ENCODE measurements at regions not wholly inside any gene's neighbourhood (a gene's known extent, or its start where the extent isn't known, plus 50 kb on each side); places are given as distances from the start of the nearest gene placed in this dataset. TPM values are rescaled to one million over a fixed set of nuclear protein-coding genes. Genes with fewer than 3 reads are reported as not detected.
"Not testable (repeated sequence)": the region's sequence is repeated elsewhere in the genome, so short reads cannot be mapped to it uniquely, and the experiment has no call there.

DNA sequence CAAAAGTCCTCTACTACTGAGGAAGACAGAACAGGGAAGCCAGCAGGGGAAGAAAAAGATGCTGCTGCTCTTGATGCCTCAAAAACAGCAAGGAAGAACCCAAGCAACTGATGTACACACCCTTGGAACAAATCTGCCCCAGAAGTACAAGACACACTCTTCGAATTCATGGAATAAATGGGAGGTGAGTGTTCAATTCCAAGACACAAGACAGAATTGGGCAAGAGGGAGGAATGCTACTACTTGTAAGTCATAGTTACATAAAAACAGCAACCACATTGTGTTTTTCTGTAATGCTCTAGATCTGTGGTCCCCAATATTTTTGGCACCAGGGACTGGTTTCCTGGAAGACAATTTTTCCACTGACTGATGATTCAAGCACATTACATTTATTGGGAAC lies 58.0 kb upstream of the H2AZ1 start:
- POLR2A ChIA-PET = no interaction called here
- DNase-seq (ENCODE audit: low read depth) = peak; percentile 85
- CTCF ChIA-PET = interaction anchor here (2.2 kb wide), 1 partner anchor 11 kb away, joined by 9 read pairs; no protein-coding TSS in a partner anchor
- no peaks in the 10 kb centered on the region for H3K36me3 ChIP-seq (ENCODE audit: control insufficient read depth, insufficient read depth, low read length)
- no peaks in the 10 kb centered on the region for H3K27me3 ChIP-seq (ENCODE audit: control insufficient read depth, insufficient read depth, low read length)
- H3K4me3 ChIP-seq (ENCODE audit: low read depth, low read length) = no peak overlapping the region
- TF ChIP-seq, protein P1, sequence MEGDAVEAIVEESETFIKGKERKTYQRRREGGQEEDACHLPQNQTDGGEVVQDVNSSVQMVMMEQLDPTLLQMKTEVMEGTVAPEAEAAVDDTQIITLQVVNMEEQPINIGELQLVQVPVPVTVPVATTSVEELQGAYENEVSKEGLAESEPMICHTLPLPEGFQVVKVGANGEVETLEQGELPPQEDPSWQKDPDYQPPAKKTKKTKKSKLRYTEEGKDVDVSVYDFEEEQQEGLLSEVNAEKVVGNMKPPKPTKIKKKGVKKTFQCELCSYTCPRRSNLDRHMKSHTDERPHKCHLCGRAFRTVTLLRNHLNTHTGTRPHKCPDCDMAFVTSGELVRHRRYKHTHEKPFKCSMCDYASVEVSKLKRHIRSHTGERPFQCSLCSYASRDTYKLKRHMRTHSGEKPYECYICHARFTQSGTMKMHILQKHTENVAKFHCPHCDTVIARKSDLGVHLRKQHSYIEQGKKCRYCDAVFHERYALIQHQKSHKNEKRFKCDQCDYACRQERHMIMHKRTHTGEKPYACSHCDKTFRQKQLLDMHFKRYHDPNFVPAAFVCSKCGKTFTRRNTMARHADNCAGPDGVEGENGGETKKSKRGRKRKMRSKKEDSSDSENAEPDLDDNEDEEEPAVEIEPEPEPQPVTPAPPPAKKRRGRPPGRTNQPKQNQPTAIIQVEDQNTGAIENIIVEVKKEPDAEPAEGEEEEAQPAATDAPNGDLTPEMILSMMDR (IDR thresholded peaks at IDR 0.05; ENCODE audit: insufficient read depth, low read depth, low read length) = no peak

GRCh38 chr4:100006161-100006560 lies 56.1 kb upstream of the H2AZ1 start:
- not testable (repeated sequence) for DNase-seq (ENCODE audit: low read depth)

More at GRCh38 chr4:100006161-100006560, 56.1 kb upstream of the H2AZ1 start:
- H3K4me3 ChIP-seq (ENCODE audit: low read depth, low read length); H3K36me3 ChIP-seq (ENCODE audit: control insufficient read depth, insufficient read depth, low read length); H3K27me3 ChIP-seq (ENCODE audit: control insufficient read depth, insufficient read depth, low read length); POLR2A ChIA-PET: not testable (repeated sequence)
- CTCF ChIA-PET = interaction anchor here (1.3 to 2.2 kb wide), 2 partner anchors 9 to 86 kb away, joined by 3 to 9 read pairs; no protein-coding TSS in a partner anchor

Small RNAs in the stretch of these regions (small RNA-seq; reads per million reads assigned to genes)
- gene DYNLL1P6 (ENCODE audit: insufficient read length, low read depth, low replicate concordance) = not detected

Measured in BJ (cell line).